ENCODE measurements at regions not wholly inside any gene's neighbourhood (a gene's known extent, or its start where the extent isn't known, plus 50 kb on each side); places are given as distances from the start of the nearest gene placed in this dataset.

- Histone ChIP-seq H3K4me3 (ENCODE audit: extremely low read depth in 1 of 4, insufficient read depth in 2 of 4, low read depth in 3 of 4, low read length in 4 of 4) (no peak overlapping the region), H3K79me2 (ENCODE audit: control insufficient read depth in 1 of 2, insufficient read depth in 2 of 2, low read length in 2 of 2) (no peaks in the 10 kb centered on the region), H3K56ac (replicated peaks; ENCODE audit: insufficient read length, low read depth, low read length) (no peak overlapping the region), H3K4me1 (replicated peaks in 1 of 4; ENCODE audit: control insufficient read depth in 3 of 4, insufficient read depth in 4 of 4, low read length in 3 of 4) (no peaks in the 10 kb centered on the region), H4K91ac (replicated peaks; ENCODE audit: insufficient read length, low read length) (no peak overlapping the region), H2BK5ac (ENCODE audit: low read depth, low read length) (no peak overlapping the region), H3K23ac (ENCODE audit: insufficient read length) (no peak overlapping the region), H2BK20ac (ENCODE audit: low read length) (no peak overlapping the region), H3K18ac (ENCODE audit: extremely low read depth, low read length) (no peak overlapping the region), H3K9ac (replicated peaks in 1 of 4; ENCODE audit: extremely low read depth in 1 of 4, low read depth in 3 of 4, low read length in 3 of 4) (no peak overlapping the region), H2BK120ac (replicated peaks; ENCODE audit: low read depth, low read length) (no peak overlapping the region), H4K20me1 (replicated peaks in 1 of 2; ENCODE audit: control insufficient read depth in 1 of 2, insufficient read depth in 2 of 2, low read length in 2 of 2) (no peaks in the 10 kb centered on the region), H4K5ac (ENCODE audit: insufficient read length, low read depth, low read length) (no peak overlapping the region), H3K79me1 (ENCODE audit: low read depth, low read length) (no peaks in the 10 kb centered on the region), H3K27me3 (replicated peaks in 1 of 4; ENCODE audit: control insufficient read depth in 3 of 4, extremely low read depth in 1 of 4, insufficient read depth in 3 of 4, low read length in 3 of 4) (no peaks in the 10 kb centered on the region), H3K9me3 (ENCODE audit: insufficient read depth in 2 of 2, low read depth in 1 of 2, low read length in 1 of 2) (no peaks in the 10 kb centered on the region), H4K8ac (ENCODE audit: extremely low read depth, insufficient read depth, low read length) (no peak overlapping the region), H2BK12ac (ENCODE audit: low read depth, low read length) (no peak overlapping the region), H3K14ac (ENCODE audit: insufficient read length) (no peak overlapping the region), H3K4me2 (ENCODE audit: insufficient read depth in 1 of 2, low read depth in 2 of 2, low read length in 2 of 2) (no peak overlapping the region), H2BK15ac (ENCODE audit: low read length) (no peak overlapping the region), H3K4ac (replicated peaks; ENCODE audit: insufficient read length, low read depth, low read length) (no peak overlapping the region), H3K36me3 (ENCODE audit: control insufficient read depth in 2 of 4, insufficient read depth in 4 of 4, low read length in 3 of 4) (no peaks in the 10 kb centered on the region), H3K23me2 (ENCODE audit: low read depth, low read length) (no peaks in the 10 kb centered on the region), H2AFZ (ENCODE audit: low read length) (no peak overlapping the region), H2AK5ac (ENCODE audit: low read depth, low read length) (no peak overlapping the region), H3K27ac (ENCODE audit: low read depth, low read length) (no peak overlapping the region)
- ChIA-PET CTCF (ENCODE audit: partially characterized antibody) (no interaction called here), POLR2A (ENCODE audit: partially characterized antibody) (no interaction called here)
- DNase-seq (ENCODE audit: low read depth in 1 of 2, low spot score in 2 of 2) = no peak
- TF ChIP-seq PHF8 (conservative IDR thresholded peaks at IDR 0.05; ENCODE audit: low read depth, low read length) = no peak
- TF ChIP-seq RFX5 (IDR thresholded peaks at IDR 0.05; ENCODE audit: borderline replicate concordance, low read depth, low read length) = no peak
- TF ChIP-seq ASH2L (IDR thresholded peaks at IDR 0.05; ENCODE audit: low read length) = no peak
- no peak for TF ChIP-seq RXRA (IDR thresholded peaks at IDR 0.05; ENCODE audit: insufficient read depth, low read depth, low read length)
- no peak for TF ChIP-seq TAF1 (IDR thresholded peaks at IDR 0.05; ENCODE audit: low read depth, low read length)
- no peak for TF ChIP-seq EP300 (IDR thresholded peaks at IDR 0.05; ENCODE audit: borderline replicate concordance in 1 of 2, low read depth in 2 of 2, low read length in 2 of 2)
- TF ChIP-seq, protein P1, sequence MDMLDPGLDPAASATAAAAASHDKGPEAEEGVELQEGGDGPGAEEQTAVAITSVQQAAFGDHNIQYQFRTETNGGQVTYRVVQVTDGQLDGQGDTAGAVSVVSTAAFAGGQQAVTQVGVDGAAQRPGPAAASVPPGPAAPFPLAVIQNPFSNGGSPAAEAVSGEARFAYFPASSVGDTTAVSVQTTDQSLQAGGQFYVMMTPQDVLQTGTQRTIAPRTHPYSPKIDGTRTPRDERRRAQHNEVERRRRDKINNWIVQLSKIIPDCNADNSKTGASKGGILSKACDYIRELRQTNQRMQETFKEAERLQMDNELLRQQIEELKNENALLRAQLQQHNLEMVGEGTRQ (IDR thresholded peaks at IDR 0.05; ENCODE audit: low read length) = no peak
- no peak for TF ChIP-seq KDM1A (IDR thresholded peaks at IDR 0.05; ENCODE audit: borderline replicate concordance, low read length)
- TF ChIP-seq YY1 (IDR thresholded peaks at IDR 0.05; ENCODE audit: low read depth, low read length) = no peak
- no peak for TF ChIP-seq JUN (IDR thresholded peaks at IDR 0.05; ENCODE audit: low read depth, low read length)
- FAIRE-seq = no peak
- 87% methylated on average over 2 of the region's 2 CpGs; no CpG with 5 or more reads in 1 of the 2 experiments for WGBS, 2 experiments (ENCODE audit: extremely low coverage in 1 of 2, insufficient coverage in 1 of 2, insufficient read length in 1 of 2, insufficient replicate concordance in 2 of 2, low coverage in 1 of 2, low lambda C conversion rate in 2 of 2, missing lambda C conversion rate in 1 of 2)
Measured at GRCh38 chr17:71964559-71964958, 156.3 kb upstream of the SOX9 start.
